Dedifferentiated amniotic fluid mesenchymal stem cell (primary cell): ENCODE measurements at regions not wholly inside any gene's neighbourhood (a gene's known extent, or its start where the extent isn't known, plus 50 kb on each side); places are given as distances from the start of the nearest gene placed in this dataset.

ENCODE experiments used
- DNase-seq: peaks from one replicate; pipeline ENCODE4 v3.0.0-alpha.2; 2016; ENCODE audit errors: extremely low spot score

- no peak for DNase-seq
Observed at GRCh38 chr2:200752332-200752731, 59.4 kb upstream of the BZW1 start.

- no peak for DNase-seq
Observed at GRCh38 chr2:200752835-200753234, 58.9 kb upstream of the BZW1 start.

GRCh38 chr2:200756618-200757321 is 54.9 kb upstream of the BZW1 start:
- DNase-seq, result peak; percentile 46

- no peak for DNase-seq
Observed at GRCh38 chr2:200757399-200757798, 54.3 kb upstream of the BZW1 start.

- no peak for DNase-seq
Observed at GRCh38 chr2:200758341-200758740, 53.4 kb upstream of the BZW1 start.

GRCh38 chr2:200761266-200761665 is 50.4 kb upstream of the BZW1 start:
- peak; percentile 32 for DNase-seq
